ENCODE measurements at regions not wholly inside any gene's neighbourhood (a gene's known extent, or its start where the extent isn't known, plus 50 kb on each side); places are given as distances from the start of the nearest gene placed in this dataset.

GRCh38 chr14:96626916-96627315 is 124.7 kb downstream of the PAPOLA start:
- no peak overlapping the region for H3K4me3 ChIP-seq (ENCODE audit: low read depth, low read length)
- in situ Hi-C loops (cut with HindIII; ENCODE audit: low sequenced_read_pairs): no loop called here
- TF ChIP-seq CTCF (IDR thresholded peaks at IDR 0.05; ENCODE audit: low read depth, low read length, missing control alignments): no peak
- DNase-seq (ENCODE audit: low read depth): no peak

- H3K4me3 ChIP-seq (ENCODE audit: low read depth, low read length): no peak overlapping the region
- in situ Hi-C loops (cut with HindIII; ENCODE audit: low sequenced_read_pairs): no loop called here
- no peak for TF ChIP-seq CTCF (IDR thresholded peaks at IDR 0.05; ENCODE audit: low read depth, low read length, missing control alignments)
- no peak for DNase-seq (ENCODE audit: low read depth)
Observed at GRCh38 chr14:96627386-96627785, 125.2 kb downstream of the PAPOLA start.

- in situ Hi-C loops (cut with HindIII; ENCODE audit: low sequenced_read_pairs): no loop called here
- DNase-seq (ENCODE audit: low read depth): no peak
- no peak overlapping the region for H3K4me3 ChIP-seq (ENCODE audit: low read depth, low read length)
- no peak for TF ChIP-seq CTCF (IDR thresholded peaks at IDR 0.05; ENCODE audit: low read depth, low read length, missing control alignments)
Observed at GRCh38 chr14:96627811-96628775, 125.9 kb downstream of the PAPOLA start.

- in situ Hi-C loops (cut with HindIII; ENCODE audit: low sequenced_read_pairs): no loop called here
- no peak for TF ChIP-seq CTCF (IDR thresholded peaks at IDR 0.05; ENCODE audit: low read depth, low read length, missing control alignments)
- no peak overlapping the region for H3K4me3 ChIP-seq (ENCODE audit: low read depth, low read length)
- no peak for DNase-seq (ENCODE audit: low read depth)
Observed at GRCh38 chr14:96629082-96629481, 126.9 kb downstream of the PAPOLA start.

- H3K4me3 ChIP-seq (ENCODE audit: low read depth, low read length): no peak overlapping the region
- TF ChIP-seq CTCF (IDR thresholded peaks at IDR 0.05; ENCODE audit: low read depth, low read length, missing control alignments): no peak
- in situ Hi-C loops (cut with HindIII; ENCODE audit: low sequenced_read_pairs): no loop called here
- no peak for DNase-seq (ENCODE audit: low read depth)
Observed at GRCh38 chr14:96629558-96630222, 127.5 kb downstream of the PAPOLA start.

- TF ChIP-seq CTCF (IDR thresholded peaks at IDR 0.05; ENCODE audit: low read depth, low read length, missing control alignments): no peak
- in situ Hi-C loops (cut with HindIII; ENCODE audit: low sequenced_read_pairs): no loop called here
Observed at GRCh38 chr14:96630281-96630680, 128.1 kb downstream of the PAPOLA start.

More at GRCh38 chr14:96630281-96630680, 128.1 kb downstream of the PAPOLA start:
- no peak overlapping the region for H3K4me3 ChIP-seq (ENCODE audit: low read depth, low read length)
- no peak for DNase-seq (ENCODE audit: low read depth)

All from astrocyte of the cerebellum (primary cell).